NCI-H524 (cell line): ENCODE measurements at regions not wholly inside any gene's neighbourhood (a gene's known extent, or its start where the extent isn't known, plus 50 kb on each side); places are given as distances from the start of the nearest gene placed in this dataset.

Experiments
- DNase-seq, 2 experiments: peaks; one replicate each; lab custom pipeline; 2025; lab: John Stamatoyannopoulos, UW

GRCh38 chr11:56932572-56933220 lies 56.0 kb upstream of the OR5AK2 start:
- no peak for DNase-seq

- no peak for DNase-seq
Observed at GRCh38 chr11:56923116-56923515, 65.6 kb upstream of the OR5AK2 start.

- DNase-seq = no peak
Observed at GRCh38 chr11:56922421-56922820, 66.3 kb upstream of the OR5AK2 start.

GRCh38 chr11:56917708-56918400 lies 70.9 kb upstream of the OR5AK2 start:
- no peak for DNase-seq

GRCh38 chr11:56916587-56916986 lies 72.1 kb upstream of the OR5AK2 start:
- DNase-seq = no peak

- DNase-seq = no peak
Observed at GRCh38 chr11:56916162-56916561, 72.6 kb upstream of the OR5AK2 start.

- DNase-seq = no peak
Observed at GRCh38 chr11:56911312-56911711, 77.4 kb upstream of the OR5AK2 start.

- no peak for DNase-seq
Observed at GRCh38 chr11:56910785-56911184, 77.9 kb upstream of the OR5AK2 start.

GRCh38 chr11:56910046-56910773 lies 78.5 kb upstream of the OR5AK2 start:
- no peak for DNase-seq

GRCh38 chr11:56909563-56909962 lies 79.2 kb upstream of the OR5AK2 start:
- DNase-seq = no peak

GRCh38 chr11:56909080-56909479 lies 79.6 kb upstream of the OR5AK2 start:
- DNase-seq = no peak

- no peak for DNase-seq
Observed at GRCh38 chr11:56906683-56907148, 82.0 kb upstream of the OR5AK2 start.

- no peak for DNase-seq
Observed at GRCh38 chr11:56905936-56906335, 82.8 kb upstream of the OR5AK2 start.

- no peak for DNase-seq
Observed at GRCh38 chr11:56905442-56905841, 83.3 kb upstream of the OR5AK2 start.

- no peak for DNase-seq
Observed at GRCh38 chr11:56898856-56899255, 89.9 kb upstream of the OR5AK2 start.

GRCh38 chr11:56890584-56891305 lies 98.0 kb upstream of the OR5AK2 start:
- no peak for DNase-seq

- no peak for DNase-seq
Observed at GRCh38 chr11:56889986-56890385, 98.7 kb upstream of the OR5AK2 start.

GRCh38 chr11:56887940-56888339 lies 100.8 kb upstream of the OR5AK2 start:
- DNase-seq = no peak

- no peak for DNase-seq
Observed at GRCh38 chr11:56886455-56886854, 102.3 kb upstream of the OR5AK2 start.

GRCh38 chr11:56885854-56886253 lies 102.9 kb upstream of the OR5AK2 start:
- DNase-seq = no peak

GRCh38 chr11:56885177-56885576 lies 103.5 kb upstream of the OR5AK2 start:
- DNase-seq = no peak

- DNase-seq = no peak
Observed at GRCh38 chr11:56883371-56883987, 105.2 kb upstream of the OR5AK2 start.
